K562 (cell line): ENCODE measurements at regions not wholly inside any gene's neighbourhood (a gene's known extent, or its start where the extent isn't known, plus 50 kb on each side); places are given as distances from the start of the nearest gene placed in this dataset.

Experiments used
- DMBX1 ChIP-seq: fragments of 250-450 bp; sonication (Bioruptor Pico); IDR thresholded peaks from 2 replicates; pipeline ENCODE4 v1.8.0; 2022; ENCODE audit warnings: inconsistent platforms, mild to moderate bottlenecking, moderate library complexity, borderline replicate concordance
- ILF3 ChIP-seq: fragments of 450-650 bp; IDR thresholded peaks from 2 replicates; pipeline ENCODE4 v1.6.1; 2018; ENCODE audit warnings: antibody characterized with exemption, mild to moderate bottlenecking, moderate library complexity, borderline replicate concordance
- MEF2D ChIP-seq: conservative IDR thresholded peaks from 2 replicates; pipeline ENCODE4 v1.6.1; 2016; ENCODE audit warnings: low read depth, missing genetic modification characterization, missing compliant biosample characterization
- NCOA6 ChIP-seq: fragments of 450-650 bp; IDR thresholded peaks from 2 replicates; pipeline ENCODE4 v1.6.1; 2017; ENCODE audit warnings: mild to moderate bottlenecking
- SMAD2 ChIP-seq: fragments of 150-350 bp; IDR thresholded peaks from 2 replicates; pipeline ENCODE4 v1.6.1; 2014; ENCODE audit warnings: low read depth, mild to moderate bottlenecking, low read length
- TGIF2 ChIP-seq: sonication (generic); formaldehyde crosslinking; IDR thresholded peaks from 2 replicates; pipeline ENCODE4 v1.8.1; 2022; ENCODE audit warnings: mild to moderate bottlenecking, missing genetic modification reagents, moderate library complexity
- TF ChIP-seq, protein P1 (sequence below): sonication (generic); formaldehyde crosslinking; IDR thresholded peaks from 2 replicates; pipeline ENCODE4 v1.8.0; 2023; ENCODE audit warnings: missing genetic modification reagents, mild to moderate bottlenecking, borderline replicate concordance

GRCh38 chr3:177362626-177363025, 165.3 kb upstream of the TBL1XR1 start (continued):
- TF ChIP-seq, protein P1, sequence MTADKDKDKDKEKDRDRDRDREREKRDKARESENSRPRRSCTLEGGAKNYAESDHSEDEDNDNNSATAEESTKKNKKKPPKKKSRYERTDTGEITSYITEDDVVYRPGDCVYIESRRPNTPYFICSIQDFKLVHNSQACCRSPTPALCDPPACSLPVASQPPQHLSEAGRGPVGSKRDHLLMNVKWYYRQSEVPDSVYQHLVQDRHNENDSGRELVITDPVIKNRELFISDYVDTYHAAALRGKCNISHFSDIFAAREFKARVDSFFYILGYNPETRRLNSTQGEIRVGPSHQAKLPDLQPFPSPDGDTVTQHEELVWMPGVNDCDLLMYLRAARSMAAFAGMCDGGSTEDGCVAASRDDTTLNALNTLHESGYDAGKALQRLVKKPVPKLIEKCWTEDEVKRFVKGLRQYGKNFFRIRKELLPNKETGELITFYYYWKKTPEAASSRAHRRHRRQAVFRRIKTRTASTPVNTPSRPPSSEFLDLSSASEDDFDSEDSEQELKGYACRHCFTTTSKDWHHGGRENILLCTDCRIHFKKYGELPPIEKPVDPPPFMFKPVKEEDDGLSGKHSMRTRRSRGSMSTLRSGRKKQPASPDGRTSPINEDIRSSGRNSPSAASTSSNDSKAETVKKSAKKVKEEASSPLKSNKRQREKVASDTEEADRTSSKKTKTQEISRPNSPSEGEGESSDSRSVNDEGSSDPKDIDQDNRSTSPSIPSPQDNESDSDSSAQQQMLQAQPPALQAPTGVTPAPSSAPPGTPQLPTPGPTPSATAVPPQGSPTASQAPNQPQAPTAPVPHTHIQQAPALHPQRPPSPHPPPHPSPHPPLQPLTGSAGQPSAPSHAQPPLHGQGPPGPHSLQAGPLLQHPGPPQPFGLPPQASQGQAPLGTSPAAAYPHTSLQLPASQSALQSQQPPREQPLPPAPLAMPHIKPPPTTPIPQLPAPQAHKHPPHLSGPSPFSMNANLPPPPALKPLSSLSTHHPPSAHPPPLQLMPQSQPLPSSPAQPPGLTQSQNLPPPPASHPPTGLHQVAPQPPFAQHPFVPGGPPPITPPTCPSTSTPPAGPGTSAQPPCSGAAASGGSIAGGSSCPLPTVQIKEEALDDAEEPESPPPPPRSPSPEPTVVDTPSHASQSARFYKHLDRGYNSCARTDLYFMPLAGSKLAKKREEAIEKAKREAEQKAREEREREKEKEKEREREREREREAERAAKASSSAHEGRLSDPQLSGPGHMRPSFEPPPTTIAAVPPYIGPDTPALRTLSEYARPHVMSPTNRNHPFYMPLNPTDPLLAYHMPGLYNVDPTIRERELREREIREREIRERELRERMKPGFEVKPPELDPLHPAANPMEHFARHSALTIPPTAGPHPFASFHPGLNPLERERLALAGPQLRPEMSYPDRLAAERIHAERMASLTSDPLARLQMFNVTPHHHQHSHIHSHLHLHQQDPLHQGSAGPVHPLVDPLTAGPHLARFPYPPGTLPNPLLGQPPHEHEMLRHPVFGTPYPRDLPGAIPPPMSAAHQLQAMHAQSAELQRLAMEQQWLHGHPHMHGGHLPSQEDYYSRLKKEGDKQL (CRISPR knock-in tag): no peak
- no peak for TF ChIP-seq ILF3
- TF ChIP-seq MEF2D (tag): no peak
- TF ChIP-seq DMBX1 (CRISPR knock-in tag): no peak
- no peak for TF ChIP-seq NCOA6
- no peak for TF ChIP-seq TGIF2
- TF ChIP-seq SMAD2: no peak
